Fibroblast of villous mesenchyme (primary cell): ENCODE measurements at regions not wholly inside any gene's neighbourhood (a gene's known extent, or its start where the extent isn't known, plus 50 kb on each side); places are given as distances from the start of the nearest gene placed in this dataset.

Experiments used
- DNase-seq: peaks from one replicate; pipeline ENCODE4 v3.0.0-alpha.2; 2010; ENCODE audit warnings: low read depth
- H3K4me3 ChIP-seq: 2 replicates; pipeline ENCODE4 v1.5.1; 2011; ENCODE audit warnings: low read depth, mild to moderate bottlenecking, low read length
- TF ChIP-seq, protein P1 (sequence below): IDR thresholded peaks from 2 replicates; pipeline ENCODE4 v1.5.1; 2012; ENCODE audit warnings: low read depth, mild to moderate bottlenecking, low read length; ENCODE audit not compliant: insufficient read depth

DNA sequence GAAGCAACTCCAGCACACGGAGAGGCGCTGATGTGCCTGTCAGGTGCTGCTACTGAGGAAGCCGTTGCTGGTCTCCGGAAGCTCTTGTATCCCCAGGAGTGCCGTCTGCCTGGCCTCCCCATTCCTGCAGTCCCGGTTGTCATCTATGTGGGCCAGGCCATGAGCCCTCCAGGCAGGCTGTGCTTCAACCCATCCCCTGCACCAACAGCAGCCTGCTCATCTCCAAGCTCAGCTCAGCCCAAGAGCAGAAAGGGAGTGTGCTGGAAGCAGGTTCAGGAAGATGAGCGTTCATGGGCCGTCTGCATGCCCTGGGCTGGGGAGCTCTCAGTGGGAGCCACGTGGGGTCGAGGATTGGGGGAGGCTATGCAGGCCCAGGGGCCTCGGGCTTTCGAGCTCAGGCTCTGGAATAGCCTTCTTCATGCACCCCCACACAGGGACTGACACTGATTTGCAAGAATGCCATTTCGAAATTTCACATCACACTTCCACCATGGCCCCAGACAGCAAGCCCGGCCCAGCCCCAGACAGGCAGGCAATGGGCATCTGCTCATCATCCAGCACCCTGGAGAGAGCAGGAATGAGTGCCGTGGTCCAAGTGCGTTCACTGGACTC is 164.5 kb downstream of the KIF26A start:
- TF ChIP-seq, protein P1, sequence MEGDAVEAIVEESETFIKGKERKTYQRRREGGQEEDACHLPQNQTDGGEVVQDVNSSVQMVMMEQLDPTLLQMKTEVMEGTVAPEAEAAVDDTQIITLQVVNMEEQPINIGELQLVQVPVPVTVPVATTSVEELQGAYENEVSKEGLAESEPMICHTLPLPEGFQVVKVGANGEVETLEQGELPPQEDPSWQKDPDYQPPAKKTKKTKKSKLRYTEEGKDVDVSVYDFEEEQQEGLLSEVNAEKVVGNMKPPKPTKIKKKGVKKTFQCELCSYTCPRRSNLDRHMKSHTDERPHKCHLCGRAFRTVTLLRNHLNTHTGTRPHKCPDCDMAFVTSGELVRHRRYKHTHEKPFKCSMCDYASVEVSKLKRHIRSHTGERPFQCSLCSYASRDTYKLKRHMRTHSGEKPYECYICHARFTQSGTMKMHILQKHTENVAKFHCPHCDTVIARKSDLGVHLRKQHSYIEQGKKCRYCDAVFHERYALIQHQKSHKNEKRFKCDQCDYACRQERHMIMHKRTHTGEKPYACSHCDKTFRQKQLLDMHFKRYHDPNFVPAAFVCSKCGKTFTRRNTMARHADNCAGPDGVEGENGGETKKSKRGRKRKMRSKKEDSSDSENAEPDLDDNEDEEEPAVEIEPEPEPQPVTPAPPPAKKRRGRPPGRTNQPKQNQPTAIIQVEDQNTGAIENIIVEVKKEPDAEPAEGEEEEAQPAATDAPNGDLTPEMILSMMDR: no peak
- no peak for DNase-seq
- H3K4me3 ChIP-seq: no peak overlapping the region

DNA sequence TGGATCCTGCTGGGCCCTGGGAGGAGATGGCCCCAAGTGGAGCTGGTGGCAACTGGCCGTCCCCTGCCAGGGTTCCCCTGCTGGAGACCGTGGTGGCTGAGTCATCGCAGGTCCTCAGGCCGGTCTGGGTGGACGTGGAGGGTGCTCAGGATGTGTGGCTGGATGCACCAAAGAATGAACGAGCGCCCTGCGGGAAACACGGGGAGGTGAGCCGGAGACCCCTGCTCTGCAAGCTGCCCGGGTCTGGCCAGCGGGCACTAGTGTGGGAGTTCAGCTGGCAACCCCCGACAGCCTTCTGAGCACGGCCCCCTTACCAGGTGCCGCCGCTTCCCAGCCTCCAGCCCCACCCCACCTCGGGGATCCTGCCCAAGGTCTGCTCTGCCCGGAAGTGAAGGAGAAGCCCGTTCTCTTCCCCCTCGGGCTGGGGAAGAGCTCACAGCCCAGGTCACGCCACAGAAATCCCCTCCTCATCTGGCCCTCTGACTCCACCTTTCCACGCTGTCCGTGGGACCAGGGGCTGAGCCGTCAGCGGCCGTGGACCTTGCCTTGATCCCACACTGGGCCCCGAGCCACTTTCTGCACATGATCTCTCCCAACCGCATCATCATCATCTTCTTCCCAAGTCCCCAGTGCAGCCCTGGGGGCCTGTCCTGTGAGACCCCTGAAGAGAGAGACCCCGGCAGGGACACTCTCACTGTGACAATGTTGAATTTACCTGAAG is 165.5 kb downstream of the KIF26A start:
- TF ChIP-seq, protein P1: no peak
- DNase-seq: no peak
- no peak overlapping the region for H3K4me3 ChIP-seq

DNA sequence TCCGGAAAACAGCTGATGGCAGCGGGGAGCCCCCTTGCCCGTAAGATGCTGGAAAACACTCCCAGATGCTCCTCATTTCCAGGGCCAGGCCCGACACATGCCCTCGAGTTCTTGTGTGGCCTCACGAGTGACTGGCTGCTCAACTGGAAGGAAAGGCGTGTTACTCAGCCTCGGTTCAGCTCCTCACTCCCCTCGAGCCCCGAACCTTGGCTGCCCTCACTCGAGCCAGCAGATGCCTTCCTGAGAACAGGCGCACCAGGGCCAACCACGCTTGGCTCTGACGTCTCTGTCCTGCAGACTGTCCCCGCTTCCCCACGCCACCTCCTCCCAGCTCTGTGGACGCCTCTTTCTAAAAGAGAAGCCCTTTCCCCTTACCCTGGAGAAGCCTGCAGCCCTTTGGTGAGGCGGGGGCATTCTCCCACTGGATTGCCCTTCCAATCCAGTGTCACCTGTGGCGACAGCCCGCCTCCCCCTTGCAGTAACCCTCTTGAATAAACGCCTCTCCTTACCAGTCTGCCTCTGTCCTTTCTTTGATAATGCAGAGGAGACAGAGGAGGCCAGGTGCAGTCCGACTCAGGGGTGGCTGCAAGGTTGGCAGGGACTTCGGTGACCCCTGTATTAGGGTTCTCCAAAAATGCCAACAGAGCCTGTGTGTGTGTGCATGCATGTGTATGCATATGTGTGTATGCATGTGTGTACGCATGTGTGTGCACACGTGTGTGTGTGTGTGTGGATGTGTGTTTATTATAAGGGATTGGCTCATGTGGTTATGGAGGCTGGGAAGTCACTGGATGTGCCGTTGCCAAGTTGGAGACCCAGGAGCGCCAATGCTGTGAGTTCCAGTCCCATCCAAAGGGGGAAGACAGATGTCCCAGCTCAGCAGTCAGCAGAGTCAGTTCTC is 166.3 kb downstream of the KIF26A start:
- no peak for DNase-seq
- TF ChIP-seq, protein P1: no peak
- no peak overlapping the region for H3K4me3 ChIP-seq

DNA sequence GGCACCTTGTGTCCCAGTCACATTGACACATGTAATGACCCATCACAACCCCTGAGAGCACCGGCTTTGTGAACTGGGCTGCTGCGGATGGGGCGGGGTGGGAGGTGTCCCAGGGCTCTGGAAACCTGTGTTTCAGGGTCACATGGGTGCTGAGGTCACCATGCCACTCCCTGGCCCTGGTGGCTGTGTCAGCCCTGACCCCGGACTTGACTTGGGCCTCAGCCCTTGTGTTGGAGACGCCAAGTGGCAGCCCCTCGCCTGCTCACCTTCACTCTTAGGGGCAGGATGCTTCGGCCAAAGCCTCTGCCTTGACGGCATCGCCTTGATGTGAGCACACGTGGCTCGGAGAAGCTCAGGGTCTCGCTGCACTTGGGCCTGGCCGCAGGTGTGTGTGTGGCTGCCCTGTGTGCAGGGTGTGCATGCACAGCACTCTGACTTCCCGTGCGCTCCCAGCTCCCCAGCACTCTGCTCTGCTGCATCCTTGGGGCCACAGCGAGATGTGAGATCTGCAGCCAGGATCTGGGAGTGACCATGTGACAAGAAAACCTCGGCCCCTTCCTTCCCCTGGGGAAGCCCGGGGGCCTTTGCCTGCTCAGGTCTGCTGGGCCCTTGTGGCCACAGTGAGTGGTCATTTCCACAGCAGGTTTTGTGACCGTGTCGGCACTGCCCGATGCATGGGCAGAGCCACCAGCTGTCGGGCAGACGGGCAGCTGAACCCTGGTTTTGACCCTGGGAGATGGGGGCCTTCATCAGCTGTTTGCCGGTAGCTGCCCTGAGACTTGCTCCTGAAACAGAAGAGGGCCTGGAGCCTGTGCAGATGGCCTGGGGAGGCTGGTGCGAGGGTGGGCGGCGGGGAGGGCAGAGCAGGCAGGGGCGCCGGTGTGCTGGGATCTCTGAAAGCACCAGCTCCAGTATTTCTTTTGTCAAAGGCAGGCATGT is 167.4 kb downstream of the KIF26A start:
- TF ChIP-seq, protein P1: no peak
- no peak overlapping the region for H3K4me3 ChIP-seq
- no peak for DNase-seq

DNA sequence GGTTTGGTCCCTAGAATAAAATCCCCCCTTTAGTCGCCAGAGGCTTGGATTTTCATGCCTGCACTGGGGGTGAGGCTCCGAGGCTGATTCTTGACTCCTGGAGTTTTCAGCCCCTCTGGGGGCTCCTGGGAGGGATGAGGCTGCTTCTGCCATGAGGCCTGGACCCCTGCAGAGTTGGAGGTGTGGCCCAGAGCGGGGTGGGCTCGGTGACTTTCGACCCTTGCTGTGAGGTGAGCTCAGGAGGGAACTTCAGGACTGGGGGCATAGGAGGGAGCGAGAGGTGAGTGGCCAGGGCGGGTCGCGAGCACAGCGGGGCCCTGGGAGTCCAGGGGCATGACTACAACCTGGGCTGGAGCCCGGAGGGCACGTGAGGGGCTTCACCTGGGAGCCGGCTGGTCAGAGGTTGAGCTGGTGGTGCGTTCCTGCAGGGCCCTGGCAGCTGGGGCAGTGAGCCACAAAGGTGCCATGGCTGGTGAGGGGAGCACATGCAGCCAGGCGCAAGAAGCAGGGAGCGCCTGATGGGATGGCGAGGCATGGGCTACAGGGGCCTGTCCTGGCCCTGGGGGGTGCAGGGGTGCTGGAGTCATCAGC is 168.2 kb downstream of the KIF26A start:
- TF ChIP-seq, protein P1: no peak
- H3K4me3 ChIP-seq: no peak overlapping the region
- DNase-seq: no peak

DNA sequence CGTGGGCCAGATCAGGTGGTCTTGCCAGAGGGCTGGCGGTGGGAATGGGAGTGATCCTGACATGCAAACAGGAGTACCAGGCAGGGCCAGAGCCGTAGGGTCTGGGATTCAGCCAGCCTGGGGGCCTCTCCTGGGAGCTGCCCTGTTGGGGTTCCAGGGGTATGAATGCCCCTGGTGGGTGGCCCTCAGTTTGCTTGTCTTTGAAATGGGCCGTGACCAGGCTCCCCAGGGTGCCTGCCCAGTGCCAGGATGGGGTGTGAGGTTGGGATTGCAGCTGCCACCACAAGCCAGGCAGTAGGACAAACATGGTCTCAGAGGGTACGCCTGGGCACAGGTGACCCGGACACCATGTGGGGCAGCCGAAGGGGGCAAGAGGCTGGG is 168.8 kb downstream of the KIF26A start:
- H3K4me3 ChIP-seq: no peak overlapping the region
- no peak for DNase-seq
- TF ChIP-seq, protein P1: no peak
